Dermis microvascular lymphatic vessel endothelial cell (primary cell): ENCODE measurements at regions not wholly inside any gene's neighbourhood (a gene's known extent, or its start where the extent isn't known, plus 50 kb on each side); places are given as distances from the start of the nearest gene placed in this dataset.
"Not testable (repeated sequence)": the region's sequence is repeated elsewhere in the genome, so short reads cannot be mapped to it uniquely, and the experiment has no call there.

ENCODE experiments used
- DNase-seq, 2 donors: peaks; one replicate each; pipeline versions ENCODE4 v3.0.0 to v3.0.0-alpha.2; 2010; ENCODE audit warnings: low read depth in 2 of 2

- no peak for DNase-seq
Measured at GRCh38 chr4:27635936-27636913, 775.6 kb downstream of the STIM2 start.

GRCh38 chr4:27638163-27638915 lies 777.7 kb downstream of the STIM2 start:
- no peak for DNase-seq

GRCh38 chr4:27643101-27643500 lies 782.5 kb downstream of the STIM2 start:
- no peak for DNase-seq

- DNase-seq: no peak
Measured at GRCh38 chr4:27648416-27648815, 787.8 kb downstream of the STIM2 start.

GRCh38 chr4:27662426-27662825 lies 801.8 kb downstream of the STIM2 start:
- no peak for DNase-seq

GRCh38 chr4:27666943-27667342 lies 806.3 kb downstream of the STIM2 start:
- DNase-seq: no peak

- DNase-seq: no peak
Measured at GRCh38 chr4:27668001-27668400, 807.4 kb downstream of the STIM2 start.

GRCh38 chr4:27678027-27678426 lies 817.4 kb downstream of the STIM2 start:
- no peak for DNase-seq

GRCh38 chr4:27684610-27685011 lies 824.0 kb downstream of the STIM2 start:
- DNase-seq: peak; percentile 22 to 25

GRCh38 chr4:27685091-27685490 lies 824.5 kb downstream of the STIM2 start:
- no peak for DNase-seq

- DNase-seq: no peak
Measured at GRCh38 chr4:27685947-27686346, 825.3 kb downstream of the STIM2 start.

- peak; percentile 12 to 17 for DNase-seq
Measured at GRCh38 chr4:27692158-27692557, 831.5 kb downstream of the STIM2 start.

- no peak for DNase-seq
Measured at GRCh38 chr4:27692868-27693634, 832.4 kb downstream of the STIM2 start.

GRCh38 chr4:27696257-27696656 lies 835.6 kb downstream of the STIM2 start:
- DNase-seq: not testable (repeated sequence)

- DNase-seq: no peak
Measured at GRCh38 chr4:27701606-27702005, 841.0 kb downstream of the STIM2 start.

GRCh38 chr4:27702730-27703431 lies 842.2 kb downstream of the STIM2 start:
- DNase-seq: no peak

- DNase-seq: no peak
Measured at GRCh38 chr4:27703771-27704170, 843.1 kb downstream of the STIM2 start.

GRCh38 chr4:27711041-27711440 lies 850.4 kb downstream of the STIM2 start:
- no peak for DNase-seq

GRCh38 chr4:27714073-27714472 lies 853.4 kb downstream of the STIM2 start:
- DNase-seq: no peak

GRCh38 chr4:27716693-27717430 lies 856.2 kb downstream of the STIM2 start:
- DNase-seq: no peak

- no peak for DNase-seq
Measured at GRCh38 chr4:27717431-27717755, 856.8 kb downstream of the STIM2 start.
